NCI-H1105 treated with DMSO at 0.1 percent for 48 hours (cell line): ENCODE measurements at regions not wholly inside any gene's neighbourhood (a gene's known extent, or its start where the extent isn't known, plus 50 kb on each side); places are given as distances from the start of the nearest gene placed in this dataset.
A peak's percentile ranks its signal among the peaks of the same experiment; 100 is the strongest.
"Not testable (repeated sequence)": the region's sequence is repeated elsewhere in the genome, so short reads cannot be mapped to it uniquely, and the experiment has no call there.

Source experiments
- DNase-seq: peaks from one replicate; lab custom pipeline; 2025; lab: John Stamatoyannopoulos, UW

- not testable (repeated sequence) for DNase-seq
These were observed 961.5 kb upstream of the DEFB115 start for GRCh38 chr20:30295967-30296366.

DNA sequence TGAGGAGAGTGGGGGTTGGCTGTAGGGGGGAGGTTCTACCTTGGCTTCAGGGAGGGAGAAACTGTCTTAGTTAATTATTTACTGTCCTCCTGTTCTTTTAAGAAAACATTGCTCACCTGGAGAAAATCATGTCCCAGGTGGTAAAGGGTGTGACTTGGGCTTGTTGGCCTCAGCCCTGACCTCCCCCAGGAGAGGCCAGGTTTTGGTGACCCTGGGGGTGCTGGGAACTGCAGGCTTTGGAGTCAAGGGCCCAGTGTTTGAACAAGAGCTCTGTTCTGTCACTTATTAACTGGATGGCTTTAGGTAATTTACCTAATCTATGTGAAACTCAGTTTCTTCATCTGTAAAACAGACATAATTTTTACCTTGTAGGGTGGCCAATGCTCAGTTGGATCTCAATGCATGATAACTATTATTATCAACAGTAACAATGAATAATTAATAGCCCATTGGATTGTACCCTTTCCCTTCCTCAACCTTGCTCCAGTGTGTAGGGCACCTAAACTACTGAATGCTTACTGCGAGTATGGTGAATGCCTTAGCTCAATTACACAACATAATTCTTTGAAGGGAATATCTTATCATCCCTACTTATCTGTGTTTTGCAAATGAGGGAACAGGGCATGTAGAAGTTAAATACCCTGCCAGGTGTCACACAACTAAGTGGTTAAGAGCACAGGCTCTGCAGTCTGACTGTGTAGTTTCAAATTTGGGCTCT lies 959.4 kb upstream of the DEFB115 start:
- not testable (repeated sequence) for DNase-seq

- DNase-seq: peak; percentile 23
These were observed 957.2 kb upstream of the DEFB115 start for GRCh38 chr20:30300220-30300642.

DNA sequence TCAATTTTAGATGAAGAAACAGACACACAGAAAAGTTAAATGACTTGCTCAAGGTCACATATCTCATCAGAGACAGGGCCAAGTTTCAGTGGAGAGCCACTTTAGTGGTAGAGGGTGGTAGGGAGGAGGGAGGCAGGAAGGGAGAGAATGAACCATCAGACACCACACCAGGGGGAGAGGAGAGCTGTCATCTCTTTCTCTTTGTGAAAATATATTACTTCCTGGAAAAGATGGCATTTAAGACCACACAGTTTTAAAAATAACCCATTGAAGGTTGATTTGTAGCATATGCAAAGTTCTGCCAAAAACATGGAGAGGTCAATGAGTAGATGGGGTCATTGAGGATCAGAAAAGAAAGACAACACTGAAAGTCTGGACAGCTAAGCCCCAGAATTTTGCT lies 954.7 kb upstream of the DEFB115 start:
- not testable (repeated sequence) for DNase-seq

GRCh38 chr20:30309938-30310337 lies 947.5 kb upstream of the DEFB115 start:
- not testable (repeated sequence) for DNase-seq

DNA sequence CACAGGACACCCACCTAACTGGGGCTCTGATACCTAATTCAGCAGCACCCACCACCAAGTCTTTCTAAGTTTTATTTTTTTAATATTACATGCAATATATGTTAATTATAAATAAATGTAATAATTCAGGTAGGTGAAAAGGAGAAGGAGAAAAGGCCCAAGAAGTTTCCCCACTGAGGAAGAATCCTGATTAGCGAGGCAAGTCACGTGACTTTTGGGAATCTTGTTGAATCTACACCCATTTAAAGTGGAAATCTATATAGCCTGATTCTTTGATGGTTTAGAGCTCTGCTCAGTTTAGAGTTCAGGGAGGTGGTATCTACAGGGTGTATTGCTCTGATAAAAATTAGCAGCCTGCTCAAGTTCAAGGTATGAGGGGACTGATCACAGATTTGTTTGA lies 947.1 kb upstream of the DEFB115 start:
- not testable (repeated sequence) for DNase-seq

DNA sequence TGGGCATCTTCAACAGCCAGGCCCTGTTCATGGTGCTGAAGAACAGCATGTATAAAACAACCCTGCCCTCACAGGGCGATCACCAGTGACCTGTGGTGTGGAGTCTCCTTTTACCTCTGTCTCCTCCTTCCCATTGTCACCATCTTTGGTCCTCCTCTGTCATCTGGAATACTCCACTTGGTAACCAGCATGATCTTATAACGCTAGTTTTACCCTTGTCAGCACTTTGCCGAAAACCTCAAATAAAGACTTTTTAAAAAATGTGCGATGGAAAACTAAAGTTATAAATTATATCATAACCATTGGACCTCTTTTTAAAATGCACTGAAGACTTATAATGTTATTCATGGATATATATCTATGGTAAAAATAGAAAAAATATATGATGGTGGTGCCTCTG lies 945.2 kb upstream of the DEFB115 start:
- not testable (repeated sequence) for DNase-seq

DNA sequence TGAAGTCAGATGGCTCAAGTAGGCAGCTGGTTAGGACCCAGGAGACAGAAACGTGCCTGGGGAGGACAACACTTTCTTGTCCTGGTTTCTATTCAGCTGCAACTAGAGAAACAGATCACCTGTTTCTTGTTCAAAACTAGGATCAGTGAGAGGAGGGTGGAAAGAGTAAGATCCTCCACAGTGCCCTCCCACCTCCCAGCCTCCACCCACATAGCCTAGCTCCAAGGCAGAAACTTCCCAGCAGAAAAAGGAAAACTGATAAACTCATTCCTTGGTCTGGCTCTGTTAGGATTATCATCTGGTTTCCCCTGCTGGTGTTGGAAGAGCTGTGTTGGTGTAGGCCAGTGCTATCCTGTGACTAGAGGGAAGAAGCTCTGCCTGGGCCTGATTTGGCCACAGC lies 943.8 kb upstream of the DEFB115 start:
- not testable (repeated sequence) for DNase-seq

DNA sequence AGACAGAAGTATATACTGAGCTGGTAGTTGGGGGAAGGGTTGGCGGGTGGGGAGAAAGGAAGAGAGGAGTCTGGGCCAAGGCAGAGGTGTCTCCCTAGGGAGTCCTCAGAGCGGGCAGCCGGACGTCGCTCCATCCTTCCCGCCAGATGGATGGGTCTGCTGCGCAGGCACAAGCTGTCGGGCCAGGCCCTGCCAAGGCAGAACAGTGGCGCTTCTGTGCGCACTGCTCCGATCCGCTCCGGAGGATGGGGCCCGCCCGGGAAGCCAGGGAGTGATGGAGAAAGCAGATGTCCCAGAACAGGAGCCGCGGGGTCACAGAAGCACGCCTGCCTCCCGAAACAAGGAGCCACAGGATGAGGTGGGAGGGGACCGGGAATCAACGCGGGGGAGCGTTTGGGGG lies 941.4 kb upstream of the DEFB115 start:
- DNase-seq: not testable (repeated sequence)

GRCh38 chr20:30316532-30317299 lies 940.7 kb upstream of the DEFB115 start:
- DNase-seq: not testable (repeated sequence)

GRCh38 chr20:30333744-30334143 lies 923.7 kb upstream of the DEFB115 start:
- not testable (repeated sequence) for DNase-seq

- DNase-seq: not testable (repeated sequence)
These were observed 919.9 kb upstream of the DEFB115 start for GRCh38 chr20:30337556-30337955.

DNA sequence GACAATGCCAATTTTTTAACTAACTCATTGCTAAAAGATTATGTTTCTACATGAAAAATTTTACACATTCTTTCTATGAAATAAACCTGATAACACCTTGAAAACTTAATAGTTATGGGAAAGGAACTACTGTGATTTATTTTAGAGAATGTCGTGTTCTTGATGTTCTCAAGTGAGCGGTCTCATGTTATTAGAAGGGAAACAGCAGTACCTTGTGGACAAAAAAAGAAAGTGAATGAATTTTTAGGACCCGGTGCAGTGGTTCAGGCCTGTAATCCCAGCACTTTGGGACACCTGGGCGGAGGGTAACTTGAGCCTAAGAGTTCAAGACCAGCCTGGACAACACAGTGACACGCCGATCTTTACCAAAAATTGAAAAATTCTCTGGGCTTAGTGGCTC lies 908.5 kb upstream of the DEFB115 start:
- DNase-seq: not testable (repeated sequence)

DNA sequence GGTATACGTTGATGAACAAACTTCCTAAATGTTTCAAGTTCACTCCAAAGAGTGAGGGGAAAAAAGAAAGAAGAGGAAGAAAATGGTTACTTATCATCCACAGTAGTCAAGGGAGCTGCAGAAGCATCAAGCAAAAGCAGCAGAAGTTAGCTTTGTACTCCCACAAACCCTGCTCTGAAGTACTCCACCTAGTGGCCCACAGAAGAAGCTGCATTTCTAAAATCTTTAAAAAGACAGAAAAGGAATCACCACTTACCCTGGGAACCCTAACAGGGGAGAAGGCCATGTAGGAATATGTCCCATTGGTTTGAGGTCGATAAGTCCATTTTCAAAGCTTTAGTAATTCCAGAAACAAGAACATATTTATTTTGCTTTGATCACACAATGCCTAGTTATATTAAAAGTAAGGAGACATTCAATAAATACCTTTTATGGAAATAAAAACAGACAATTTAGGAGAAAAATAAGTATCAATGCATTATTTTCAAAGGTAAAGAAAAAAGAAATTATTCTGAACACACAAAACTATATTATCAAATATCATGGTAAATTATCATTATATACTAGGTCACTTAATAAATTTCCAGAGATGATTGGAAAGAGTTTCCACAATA lies 900.5 kb upstream of the DEFB115 start:
- DNase-seq: peak; percentile 18

- DNase-seq: not testable (repeated sequence)
These were observed 895.7 kb upstream of the DEFB115 start for GRCh38 chr20:30361756-30362155.

GRCh38 chr20:30376430-30376766 lies 881.1 kb upstream of the DEFB115 start:
- not testable (repeated sequence) for DNase-seq

- peak; percentile 74 for DNase-seq
These were observed 880.5 kb upstream of the DEFB115 start for GRCh38 chr20:30376767-30377658.

- DNase-seq: not testable (repeated sequence)
These were observed 879.1 kb upstream of the DEFB115 start for GRCh38 chr20:30378317-30378716.

GRCh38 chr20:30378721-30379120 lies 878.7 kb upstream of the DEFB115 start:
- DNase-seq: not testable (repeated sequence)

DNA sequence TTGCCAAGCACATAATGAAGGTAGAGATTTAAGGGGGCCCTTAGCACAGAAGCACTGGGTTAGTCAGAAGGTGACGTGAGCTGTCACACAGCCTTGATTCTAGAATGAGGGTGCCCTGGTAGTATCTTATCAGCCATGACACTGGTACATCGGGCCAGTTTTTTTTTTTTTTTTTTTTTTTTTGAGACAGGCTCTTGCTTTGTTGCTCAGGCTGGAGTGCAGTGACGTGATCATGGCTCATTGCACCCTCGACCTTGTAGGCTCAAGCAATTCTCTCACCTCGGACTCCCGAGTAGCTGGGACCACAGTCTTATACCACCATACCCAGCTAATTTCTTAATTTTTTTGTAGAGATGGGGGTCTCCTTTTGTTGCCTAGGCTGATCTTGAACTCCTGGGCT lies 872.6 kb upstream of the DEFB115 start:
- not testable (repeated sequence) for DNase-seq

- not testable (repeated sequence) for DNase-seq
These were observed 871.4 kb upstream of the DEFB115 start for GRCh38 chr20:30386099-30386498.

DNA sequence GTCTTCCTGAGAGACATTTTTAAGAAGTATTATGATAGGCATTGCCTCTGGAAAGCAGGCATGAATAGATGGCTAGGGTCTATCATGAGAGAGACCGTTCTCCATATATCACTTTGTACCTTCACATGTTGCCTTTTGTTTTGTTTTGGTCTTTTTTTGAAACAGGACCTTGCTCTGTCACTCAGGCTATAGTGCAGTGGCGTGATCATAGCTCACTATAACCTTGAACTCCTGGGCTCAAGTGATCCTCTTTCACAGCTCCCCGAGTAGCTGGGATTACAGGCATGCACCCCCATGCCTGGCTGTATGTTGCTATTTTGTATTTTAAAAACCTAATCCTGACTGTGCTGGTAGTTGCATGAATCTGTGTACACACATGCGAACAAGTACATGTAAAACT lies 869.6 kb upstream of the DEFB115 start:
- DNase-seq: not testable (repeated sequence)
